ENCODE measurements at regions not wholly inside any gene's neighbourhood (a gene's known extent, or its start where the extent isn't known, plus 50 kb on each side); places are given as distances from the start of the nearest gene placed in this dataset.

DNA sequence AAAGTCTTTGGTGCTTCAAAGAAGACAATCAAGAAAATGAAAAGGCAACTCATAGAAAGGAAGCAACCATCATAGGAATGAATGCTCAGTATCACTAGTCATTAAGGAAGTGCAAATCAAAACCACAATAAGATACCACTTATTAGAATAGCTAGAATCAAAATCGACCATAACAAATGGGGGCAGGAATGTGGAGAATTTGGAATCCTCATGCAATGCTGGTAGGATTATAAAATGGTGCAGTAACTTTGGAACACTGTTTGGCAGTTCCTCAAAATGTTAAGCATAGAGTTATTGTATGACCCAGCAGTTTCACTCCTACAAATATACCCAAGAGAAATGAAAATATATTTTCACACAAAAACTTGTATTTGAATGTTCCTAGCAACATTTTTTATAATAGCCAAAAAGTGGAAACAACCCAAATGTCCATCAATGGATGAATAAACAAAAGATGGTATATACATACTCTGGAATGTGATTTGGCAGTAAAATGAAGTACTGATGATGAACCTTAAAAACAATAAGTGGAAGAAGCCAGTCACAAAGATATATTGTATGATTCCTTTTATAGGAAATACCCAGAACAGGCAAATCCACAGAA is 105.6 kb downstream of the MIS18A start:
- TF ChIP-seq, protein P1, sequence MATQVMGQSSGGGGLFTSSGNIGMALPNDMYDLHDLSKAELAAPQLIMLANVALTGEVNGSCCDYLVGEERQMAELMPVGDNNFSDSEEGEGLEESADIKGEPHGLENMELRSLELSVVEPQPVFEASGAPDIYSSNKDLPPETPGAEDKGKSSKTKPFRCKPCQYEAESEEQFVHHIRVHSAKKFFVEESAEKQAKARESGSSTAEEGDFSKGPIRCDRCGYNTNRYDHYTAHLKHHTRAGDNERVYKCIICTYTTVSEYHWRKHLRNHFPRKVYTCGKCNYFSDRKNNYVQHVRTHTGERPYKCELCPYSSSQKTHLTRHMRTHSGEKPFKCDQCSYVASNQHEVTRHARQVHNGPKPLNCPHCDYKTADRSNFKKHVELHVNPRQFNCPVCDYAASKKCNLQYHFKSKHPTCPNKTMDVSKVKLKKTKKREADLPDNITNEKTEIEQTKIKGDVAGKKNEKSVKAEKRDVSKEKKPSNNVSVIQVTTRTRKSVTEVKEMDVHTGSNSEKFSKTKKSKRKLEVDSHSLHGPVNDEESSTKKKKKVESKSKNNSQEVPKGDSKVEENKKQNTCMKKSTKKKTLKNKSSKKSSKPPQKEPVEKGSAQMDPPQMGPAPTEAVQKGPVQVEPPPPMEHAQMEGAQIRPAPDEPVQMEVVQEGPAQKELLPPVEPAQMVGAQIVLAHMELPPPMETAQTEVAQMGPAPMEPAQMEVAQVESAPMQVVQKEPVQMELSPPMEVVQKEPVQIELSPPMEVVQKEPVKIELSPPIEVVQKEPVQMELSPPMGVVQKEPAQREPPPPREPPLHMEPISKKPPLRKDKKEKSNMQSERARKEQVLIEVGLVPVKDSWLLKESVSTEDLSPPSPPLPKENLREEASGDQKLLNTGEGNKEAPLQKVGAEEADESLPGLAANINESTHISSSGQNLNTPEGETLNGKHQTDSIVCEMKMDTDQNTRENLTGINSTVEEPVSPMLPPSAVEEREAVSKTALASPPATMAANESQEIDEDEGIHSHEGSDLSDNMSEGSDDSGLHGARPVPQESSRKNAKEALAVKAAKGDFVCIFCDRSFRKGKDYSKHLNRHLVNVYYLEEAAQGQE (IDR thresholded peaks at IDR 0.05; ENCODE audit: insufficient read depth in 1 of 2, low read depth in 2 of 2, low read length in 1 of 2) = no peak
- TF ChIP-seq, protein P2, sequence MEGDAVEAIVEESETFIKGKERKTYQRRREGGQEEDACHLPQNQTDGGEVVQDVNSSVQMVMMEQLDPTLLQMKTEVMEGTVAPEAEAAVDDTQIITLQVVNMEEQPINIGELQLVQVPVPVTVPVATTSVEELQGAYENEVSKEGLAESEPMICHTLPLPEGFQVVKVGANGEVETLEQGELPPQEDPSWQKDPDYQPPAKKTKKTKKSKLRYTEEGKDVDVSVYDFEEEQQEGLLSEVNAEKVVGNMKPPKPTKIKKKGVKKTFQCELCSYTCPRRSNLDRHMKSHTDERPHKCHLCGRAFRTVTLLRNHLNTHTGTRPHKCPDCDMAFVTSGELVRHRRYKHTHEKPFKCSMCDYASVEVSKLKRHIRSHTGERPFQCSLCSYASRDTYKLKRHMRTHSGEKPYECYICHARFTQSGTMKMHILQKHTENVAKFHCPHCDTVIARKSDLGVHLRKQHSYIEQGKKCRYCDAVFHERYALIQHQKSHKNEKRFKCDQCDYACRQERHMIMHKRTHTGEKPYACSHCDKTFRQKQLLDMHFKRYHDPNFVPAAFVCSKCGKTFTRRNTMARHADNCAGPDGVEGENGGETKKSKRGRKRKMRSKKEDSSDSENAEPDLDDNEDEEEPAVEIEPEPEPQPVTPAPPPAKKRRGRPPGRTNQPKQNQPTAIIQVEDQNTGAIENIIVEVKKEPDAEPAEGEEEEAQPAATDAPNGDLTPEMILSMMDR (IDR thresholded peaks at IDR 0.05) = no peak
- TF ChIP-seq POLR2AphosphoS5 (IDR thresholded peaks at IDR 0.05; ENCODE audit: low read depth, low read length) = no peak

Measured in Panc1 (cell line).